A549 (cell line): ENCODE measurements at regions not wholly inside any gene's neighbourhood (a gene's known extent, or its start where the extent isn't known, plus 50 kb on each side); places are given as distances from the start of the nearest gene placed in this dataset.

ENCODE experiments used
- ATAC-seq, 2 experiments: fragments of 200-7000 bp in 1 of 2; fragments of >200 bp in 1 of 2; cut with Nextera tagmentation in 1 of 2; cut with Tn5 transposase in 1 of 2; 3 replicates each; pipeline versions ENCODE4 v1.8.0 to v1.9.1; 2018 to 2020; ENCODE audit warnings: mild to moderate bottlenecking in 1 of 2, moderate library complexity in 1 of 2
- CTCF ChIA-PET: fragments of 300-600 bp; sonication (Branson Sonifier 250); formaldehyde crosslinking; extraction: SDS; loops from one replicate; lab custom pipeline; 2021; ENCODE audit warnings: antibody characterized with exemption, inconsistent platforms; lab: Yijun Ruan, JAX
- POLR2A ChIA-PET: fragments of 350-600 bp; formaldehyde crosslinking; extraction: SDS; loops from one replicate; lab custom pipeline; 2021; ENCODE audit warnings: antibody characterized with exemption, inconsistent platforms; lab: Yijun Ruan, JAX
- DNase-seq, 2 experiments: peaks; one replicate each; pipeline versions ENCODE4 v3.0.0 to v3.0.0-alpha.2; 2011 to 2016; ENCODE audit warnings: low read depth in 1 of 2, low spot score in 1 of 2
- FAIRE-seq: peaks from 2 replicates; lab custom pipeline; 2011; peaks lifted over from hg19 to GRCh38; lab: Jason Lieb, UNC
- H3K27ac ChIP-seq, 2 experiments: fragments of >200 bp; sonication (Bioruptor Twin); formaldehyde crosslinking; 3 replicates each; pipeline ENCODE4 v1.5.1; 2016 to 2017
- H3K4me1 ChIP-seq: fragments of >200 bp; sonication (Bioruptor Twin); formaldehyde crosslinking; 3 replicates; pipeline ENCODE4 v1.6.1; 2016
- H3K4me2 ChIP-seq: fragments of >200 bp; sonication (Bioruptor Twin); formaldehyde crosslinking; 3 replicates; pipeline ENCODE4 v1.6.1; 2016
- H3K4me3 ChIP-seq: fragments of >200 bp; sonication (Bioruptor Twin); formaldehyde crosslinking; 3 replicates; pipeline ENCODE4 v1.5.1; 2016
- H3K9me3 ChIP-seq: fragments of >200 bp; sonication (Bioruptor Twin); formaldehyde crosslinking; 3 replicates; pipeline ENCODE4 v1.6.1; 2016
- BCL3 ChIP-seq: fragments of >200 bp; sonication (Bioruptor Twin); formaldehyde crosslinking; IDR thresholded peaks from 3 replicates; pipeline ENCODE4 v1.6.1; 2016
- BHLHE40 ChIP-seq: IDR thresholded peaks from 2 replicates; pipeline ENCODE4 v1.6.1; 2012; ENCODE audit warnings: low read depth, low read length, inconsistent platforms
- CBX8 ChIP-seq: fragments of 200-600 bp; sonication (generic); IDR thresholded peaks from 2 replicates; pipeline ENCODE4 v1.6.1; 2016
- CHD2 ChIP-seq: fragments of 150-350 bp; IDR thresholded peaks from 2 replicates; pipeline ENCODE4 v1.6.1; 2014; ENCODE audit warnings: low read length; ENCODE audit not compliant: partially characterized antibody
- CTCF ChIP-seq: fragments of >200 bp; sonication (Bioruptor Twin); formaldehyde crosslinking; IDR thresholded peaks from 3 replicates; pipeline ENCODE4 v1.5.1; 2016
- EHF ChIP-seq: fragments of 250-450 bp; sonication (Bioruptor Pico); IDR thresholded peaks from 2 replicates; pipeline ENCODE4 v1.5.0; 2020; ENCODE audit warnings: mild to moderate bottlenecking
- FOSL2 ChIP-seq, 2 experiments: fragments of 450-650 bp in 1 of 2; fragments of >200 bp in 1 of 2; sonication (Bioruptor Twin) in 1 of 2; formaldehyde crosslinking; IDR thresholded peaks; 2 replicates each; pipeline versions ENCODE4 v1.5.0 to v1.6.1; 2016 to 2020; ENCODE audit warnings: mild to moderate bottlenecking in 1 of 2, moderate library complexity in 1 of 2
- FOXS1 ChIP-seq: fragments of 250-450 bp; sonication (Bioruptor Pico); IDR thresholded peaks from 2 replicates; pipeline ENCODE4 v1.5.0; 2020; ENCODE audit warnings: mild to moderate bottlenecking, moderate library complexity
- HOXB13 ChIP-seq: fragments of 250-450 bp; sonication (Bioruptor Pico); IDR thresholded peaks from 2 replicates; pipeline ENCODE4 v1.5.0; 2020; ENCODE audit warnings: low read depth, mild to moderate bottlenecking, moderate library complexity
- JUN ChIP-seq, 2 experiments: fragments of >200 bp; sonication (Bioruptor Twin); formaldehyde crosslinking; IDR thresholded peaks; 2 replicates in 1 of 2; 3 replicates in 1 of 2; pipeline ENCODE4 v1.6.1; 2016 to 2017
- KDM1A ChIP-seq: fragments of 200-600 bp; sonication (generic); IDR thresholded peaks from 2 replicates; pipeline ENCODE4 v1.6.1; 2016; ENCODE audit warnings: low read depth, mild to moderate bottlenecking
- KDM5A ChIP-seq: fragments of 200-600 bp; sonication (generic); IDR thresholded peaks from 2 replicates; pipeline ENCODE4 v1.6.1; 2016; ENCODE audit warnings: antibody characterized with exemption, mild to moderate bottlenecking
- MAFK ChIP-seq: fragments of 450-650 bp; IDR thresholded peaks from 2 replicates; pipeline ENCODE4 v1.6.1; 2014; ENCODE audit not compliant: partially characterized antibody
- MAZ ChIP-seq: fragments of 150-350 bp; IDR thresholded peaks from 2 replicates; pipeline ENCODE4 v1.6.1; 2014; ENCODE audit warnings: antibody characterized with exemption, low read depth, low read length, borderline replicate concordance
- NPAS2 ChIP-seq: fragments of 250-450 bp; sonication (Bioruptor Pico); IDR thresholded peaks from 2 replicates; pipeline ENCODE4 v1.8.0; 2022; ENCODE audit warnings: mild to moderate bottlenecking, moderate library complexity, borderline replicate concordance
- NR3C1 ChIP-seq: fragments of >200 bp; sonication (Bioruptor Twin); formaldehyde crosslinking; IDR thresholded peaks from 3 replicates; pipeline ENCODE4 v1.6.1; 2017
- PBX3 ChIP-seq: IDR thresholded peaks from 2 replicates; pipeline ENCODE4 v1.6.1; 2012
- POLR2AphosphoS2 ChIP-seq: conservative IDR thresholded peaks from 2 replicates; pipeline ENCODE4 v1.6.1; 2012; ENCODE audit warnings: low read length, improper control_type of control experiment, inconsistent platforms
- RCOR1 ChIP-seq: fragments of 150-350 bp; IDR thresholded peaks from 2 replicates; pipeline ENCODE4 v1.6.1; 2014; ENCODE audit warnings: antibody characterized with exemption, low read length, low read depth
- RFX5 ChIP-seq: fragments of 450-650 bp; IDR thresholded peaks from 2 replicates; pipeline ENCODE4 v1.7.1; 2014; ENCODE audit warnings: antibody characterized with exemption, mild to moderate bottlenecking, moderate library complexity
- SREBF2 ChIP-seq: fragments of 450-650 bp; IDR thresholded peaks from 2 replicates; pipeline ENCODE4 v1.6.1; 2014; ENCODE audit warnings: mild to moderate bottlenecking, moderate library complexity
- USF2 ChIP-seq: fragments of 450-650 bp; IDR thresholded peaks from 2 replicates; pipeline ENCODE4 v1.6.1; 2014; ENCODE audit warnings: antibody characterized with exemption
- WGBS: methylation state at CpG from one replicate; pipeline ENCODE4 v1.1.6; 2017; ENCODE audit errors: missing lambda C conversion rate; 5-methylcytosine and 5-hydroxymethylcytosine counted together
- TF ChIP-seq, protein P1 (sequence below): fragments of 200-600 bp; sonication (generic); IDR thresholded peaks from 2 replicates; pipeline ENCODE4 v1.6.1; 2016; ENCODE audit warnings: antibody characterized with exemption, mild to moderate bottlenecking, moderate library complexity
- TF ChIP-seq, protein P2 (sequence below): IDR thresholded peaks from 2 replicates; pipeline ENCODE4 v1.6.1; 2012

DNA sequence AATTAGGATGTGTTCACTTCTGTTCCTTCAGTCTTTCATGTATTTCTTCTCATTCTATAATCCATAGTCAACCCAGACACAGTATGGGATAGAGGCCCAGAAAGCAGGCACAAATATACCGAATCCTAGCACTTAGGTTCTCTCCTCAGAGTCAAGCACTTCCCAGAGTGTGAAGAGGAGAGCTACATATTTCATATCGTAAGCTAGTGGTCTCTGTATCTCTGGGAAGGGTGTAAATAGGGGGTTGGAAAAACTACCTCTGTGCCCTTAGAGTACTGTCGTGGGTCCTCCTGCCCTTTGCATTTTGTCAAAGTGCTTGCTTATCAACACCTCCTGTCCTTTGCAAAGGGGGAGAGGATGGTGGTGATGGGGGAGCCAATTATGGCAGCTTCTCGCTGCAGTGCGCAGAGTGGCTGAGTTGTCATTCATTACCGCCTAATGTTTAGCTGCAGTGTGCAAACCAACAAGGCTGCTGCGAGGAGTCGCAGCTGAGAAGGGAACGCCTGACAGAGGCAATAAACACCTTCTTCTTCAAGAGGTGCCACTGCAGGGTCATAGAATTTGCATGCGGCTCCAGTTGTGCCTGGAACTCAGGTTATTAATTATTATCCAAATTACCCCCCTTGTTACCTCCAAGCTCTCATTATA, 182.7 kb downstream of the NUF2 start:
- no peak overlapping the region for H3K4me2 ChIP-seq
- DNase-seq = no peak
- ChIA-PET CTCF (no interaction called here), POLR2A (no interaction called here)
- no peaks in the 10 kb centered on the region for H3K9me3 ChIP-seq
- WGBS = 36% methylated on average over 10 of the region's 10 CpGs
- no peaks in the 10 kb centered on the region for H3K4me1 ChIP-seq
- H3K4me3 ChIP-seq = no peak overlapping the region
- ATAC-seq = no peak
- no peak overlapping the region for H3K27ac ChIP-seq
- TF ChIP-seq NR3C1 (no peak), CBX8 (no peak), USF2 (no peak), JUN (IDR thresholded peaks at IDR 0.05) (no peak), EHF (CRISPR knock-in tag) (no peak), MAZ (no peak), MAFK (no peak), FOXS1 (CRISPR knock-in tag) (no peak), BHLHE40 (no peak), BCL3 (no peak), POLR2AphosphoS2 (no peak), PBX3 (no peak), KDM5A (no peak), FOSL2 (IDR thresholded peaks at IDR 0.05) (no peak), FOSL2 (CRISPR knock-in tag; IDR thresholded peaks at IDR 0.05) (no peak), KDM1A (no peak), HOXB13 (CRISPR knock-in tag) (no peak), SREBF2 (no peak)
- TF ChIP-seq, protein P1, sequence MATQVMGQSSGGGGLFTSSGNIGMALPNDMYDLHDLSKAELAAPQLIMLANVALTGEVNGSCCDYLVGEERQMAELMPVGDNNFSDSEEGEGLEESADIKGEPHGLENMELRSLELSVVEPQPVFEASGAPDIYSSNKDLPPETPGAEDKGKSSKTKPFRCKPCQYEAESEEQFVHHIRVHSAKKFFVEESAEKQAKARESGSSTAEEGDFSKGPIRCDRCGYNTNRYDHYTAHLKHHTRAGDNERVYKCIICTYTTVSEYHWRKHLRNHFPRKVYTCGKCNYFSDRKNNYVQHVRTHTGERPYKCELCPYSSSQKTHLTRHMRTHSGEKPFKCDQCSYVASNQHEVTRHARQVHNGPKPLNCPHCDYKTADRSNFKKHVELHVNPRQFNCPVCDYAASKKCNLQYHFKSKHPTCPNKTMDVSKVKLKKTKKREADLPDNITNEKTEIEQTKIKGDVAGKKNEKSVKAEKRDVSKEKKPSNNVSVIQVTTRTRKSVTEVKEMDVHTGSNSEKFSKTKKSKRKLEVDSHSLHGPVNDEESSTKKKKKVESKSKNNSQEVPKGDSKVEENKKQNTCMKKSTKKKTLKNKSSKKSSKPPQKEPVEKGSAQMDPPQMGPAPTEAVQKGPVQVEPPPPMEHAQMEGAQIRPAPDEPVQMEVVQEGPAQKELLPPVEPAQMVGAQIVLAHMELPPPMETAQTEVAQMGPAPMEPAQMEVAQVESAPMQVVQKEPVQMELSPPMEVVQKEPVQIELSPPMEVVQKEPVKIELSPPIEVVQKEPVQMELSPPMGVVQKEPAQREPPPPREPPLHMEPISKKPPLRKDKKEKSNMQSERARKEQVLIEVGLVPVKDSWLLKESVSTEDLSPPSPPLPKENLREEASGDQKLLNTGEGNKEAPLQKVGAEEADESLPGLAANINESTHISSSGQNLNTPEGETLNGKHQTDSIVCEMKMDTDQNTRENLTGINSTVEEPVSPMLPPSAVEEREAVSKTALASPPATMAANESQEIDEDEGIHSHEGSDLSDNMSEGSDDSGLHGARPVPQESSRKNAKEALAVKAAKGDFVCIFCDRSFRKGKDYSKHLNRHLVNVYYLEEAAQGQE = no peak
- FAIRE-seq = no peak

- no peak overlapping the region for H3K4me2 ChIP-seq
- no peak overlapping the region for H3K4me3 ChIP-seq
- TF ChIP-seq RCOR1 = no peak
- no peak for TF ChIP-seq JUN (IDR thresholded peaks at IDR 0.05)
- no peak for TF ChIP-seq NPAS2 (CRISPR knock-in tag)
- TF ChIP-seq, protein P2, sequence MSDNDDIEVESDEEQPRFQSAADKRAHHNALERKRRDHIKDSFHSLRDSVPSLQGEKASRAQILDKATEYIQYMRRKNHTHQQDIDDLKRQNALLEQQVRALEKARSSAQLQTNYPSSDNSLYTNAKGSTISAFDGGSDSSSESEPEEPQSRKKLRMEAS = no peak
- no peak for TF ChIP-seq CBX8
- no peak for TF ChIP-seq CHD2
- TF ChIP-seq EHF (CRISPR knock-in tag) = no peak
- no peak for TF ChIP-seq BCL3
- no peak for TF ChIP-seq FOSL2 (IDR thresholded peaks at IDR 0.05)
- no peak for TF ChIP-seq FOSL2 (CRISPR knock-in tag; IDR thresholded peaks at IDR 0.05)
- no peak for TF ChIP-seq KDM1A
- no peak for TF ChIP-seq RFX5
- TF ChIP-seq CTCF = no peak
- DNase-seq (no peak), ATAC-seq (no peak), FAIRE-seq (no peak)
- H3K4me1 ChIP-seq = no peaks in the 10 kb centered on the region
- CTCF ChIA-PET = no interaction called here
- WGBS = 8% methylated on average over 2 of the region's 2 CpGs
- no peak overlapping the region for H3K27ac ChIP-seq
- POLR2A ChIA-PET = no interaction called here
- no peaks in the 10 kb centered on the region for H3K9me3 ChIP-seq
These were observed 187.4 kb downstream of the NUF2 start for GRCh38 chr1:163509114-163509513.
